Skeletal muscle tissue (tissue), 3 donors: ENCODE measurements at regions not wholly inside any gene's neighbourhood (a gene's known extent, or its start where the extent isn't known, plus 50 kb on each side); places are given as distances from the start of the nearest gene placed in this dataset.

ENCODE experiments used
- H3K27ac ChIP-seq: one replicate; pipeline ENCODE4 v1.7.0; 2013; ENCODE audit warnings: mild to moderate bottlenecking, low read depth, low read length, inconsistent platforms
- H3K27me3 ChIP-seq, 3 donors: one replicate each; pipeline ENCODE4 v1.7.0; 2013; ENCODE audit warnings: low read length in 3 of 3; ENCODE audit not compliant: control insufficient read depth in 3 of 3, insufficient read depth in 3 of 3
- H3K36me3 ChIP-seq, 3 donors: one replicate each; pipeline ENCODE4 v1.7.0; 2013; ENCODE audit warnings: low read length in 3 of 3; ENCODE audit not compliant: control insufficient read depth in 3 of 3, insufficient read depth in 3 of 3
- H3K4me1 ChIP-seq, 3 donors: one replicate each; pipeline ENCODE4 v1.7.0; 2013; ENCODE audit warnings: low read length in 3 of 3, mild to moderate bottlenecking in 3 of 3; ENCODE audit not compliant: control insufficient read depth in 3 of 3, insufficient read depth in 3 of 3
- H3K4me3 ChIP-seq, 3 donors: one replicate each; pipeline ENCODE4 v1.7.0; 2013; ENCODE audit warnings: low read length in 3 of 3
- H3K9ac ChIP-seq, 3 donors: one replicate each; pipeline ENCODE4 v1.7.0; 2013; ENCODE audit warnings: low read length in 3 of 3, mild to moderate bottlenecking in 3 of 3, moderate library complexity in 2 of 3, low read depth in 1 of 3
- H3K9me3 ChIP-seq, 3 donors: one replicate each; pipeline ENCODE4 v1.7.0; 2013; ENCODE audit warnings: low read length in 3 of 3; ENCODE audit not compliant: control insufficient read depth in 3 of 3
- donor health status: Osteomylitis.

DNA sequence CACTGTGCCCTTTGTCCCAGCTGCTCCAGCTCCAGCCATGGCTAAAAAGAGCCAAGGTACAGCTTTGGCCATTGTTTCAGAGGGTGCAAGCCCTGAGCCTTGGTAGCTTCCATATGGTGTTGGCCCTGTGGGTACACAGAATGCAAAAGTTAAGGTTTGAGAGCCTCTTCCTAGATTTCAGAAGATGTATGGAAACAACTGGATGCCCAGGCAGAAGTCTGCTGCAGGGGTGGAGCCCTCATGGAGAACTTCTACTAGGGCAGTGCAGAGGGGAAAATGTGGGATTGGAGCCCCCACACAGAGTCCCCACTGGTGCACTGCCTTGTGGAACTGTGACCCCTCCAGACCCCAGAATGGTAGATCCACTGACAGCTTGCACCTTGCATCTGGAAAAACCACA lies 70.9 kb upstream of the MSX1 start:
- H3K27ac ChIP-seq, result no peak overlapping the region
- H3K27me3 ChIP-seq, result peaks cover 0 to 3% (median 0%) of the 10 kb centered on the region in 3 donors
- no peaks in the 10 kb centered on the region for H3K4me1 ChIP-seq

DNA sequence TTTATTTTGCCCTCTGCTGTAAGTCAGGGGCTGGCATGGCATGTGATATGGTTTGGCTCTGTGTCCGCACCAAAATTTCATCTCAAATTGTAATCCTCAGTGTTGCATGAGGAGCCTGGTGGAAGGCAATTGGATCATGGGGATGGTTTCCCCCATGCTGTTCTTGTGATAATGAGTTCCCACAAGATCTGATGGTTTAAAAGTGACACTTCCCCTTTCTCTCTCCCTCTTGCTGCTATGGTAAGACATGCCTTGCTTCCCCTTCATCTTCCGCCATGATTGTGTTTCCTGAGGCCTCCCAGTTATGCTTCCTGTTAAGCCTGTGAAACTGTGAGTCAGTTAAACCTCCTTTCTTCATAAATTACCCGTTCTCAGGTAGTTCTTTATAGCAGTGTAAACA lies 72.0 kb upstream of the MSX1 start:
- no peaks in the 10 kb centered on the region for H3K36me3 ChIP-seq
- peaks cover 0 to 3% (median 0%) of the 10 kb centered on the region in 3 donors for H3K27me3 ChIP-seq
- no peak overlapping the region for H3K4me3 ChIP-seq
- peaks cover 0 to 7% (median 0%) of the 10 kb centered on the region in 3 donors for H3K9me3 ChIP-seq
- H3K27ac ChIP-seq, result no peak overlapping the region
- H3K9ac ChIP-seq, result no peak overlapping the region
- H3K4me1 ChIP-seq, result no peaks in the 10 kb centered on the region

More for the DNA sequence above, 70.9 kb upstream of the MSX1 start:
- H3K9ac ChIP-seq, result no peak overlapping the region
- no peak overlapping the region for H3K4me3 ChIP-seq
- no peaks in the 10 kb centered on the region for H3K36me3 ChIP-seq
- peaks cover 0 to 7% (median 0%) of the 10 kb centered on the region in 3 donors for H3K9me3 ChIP-seq

DNA sequence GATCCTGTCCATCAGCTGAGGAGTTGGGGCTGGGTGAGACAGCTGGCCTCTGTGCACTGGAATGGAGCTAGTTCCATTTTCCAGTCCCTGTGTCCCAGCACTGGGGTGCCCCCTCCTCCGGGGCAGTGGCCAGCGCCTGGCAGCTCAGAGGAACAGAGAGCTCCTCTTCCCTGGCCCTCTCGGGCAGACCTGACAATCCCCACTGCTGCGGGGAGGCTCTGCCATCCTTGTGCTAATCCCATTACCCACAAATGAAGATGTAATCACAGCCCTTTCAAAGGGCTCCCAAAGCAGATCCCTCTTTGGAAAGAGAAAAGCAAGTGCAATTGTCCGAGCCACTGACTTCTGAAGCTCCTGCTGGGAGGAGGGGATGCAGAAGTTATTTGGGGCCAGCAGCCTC lies 75.1 kb upstream of the MSX1 start:
- Histone ChIP-seq H3K36me3 (no peaks in the 10 kb centered on the region), H3K27ac (no peak overlapping the region), H3K4me1 (no peaks in the 10 kb centered on the region), H3K9ac (no peak overlapping the region), H3K9me3 (peaks cover 0 to 9% (median 3%) of the 10 kb centered on the region in 3 donors), H3K4me3 (no peak overlapping the region), H3K27me3 (no peaks in the 10 kb centered on the region)

DNA sequence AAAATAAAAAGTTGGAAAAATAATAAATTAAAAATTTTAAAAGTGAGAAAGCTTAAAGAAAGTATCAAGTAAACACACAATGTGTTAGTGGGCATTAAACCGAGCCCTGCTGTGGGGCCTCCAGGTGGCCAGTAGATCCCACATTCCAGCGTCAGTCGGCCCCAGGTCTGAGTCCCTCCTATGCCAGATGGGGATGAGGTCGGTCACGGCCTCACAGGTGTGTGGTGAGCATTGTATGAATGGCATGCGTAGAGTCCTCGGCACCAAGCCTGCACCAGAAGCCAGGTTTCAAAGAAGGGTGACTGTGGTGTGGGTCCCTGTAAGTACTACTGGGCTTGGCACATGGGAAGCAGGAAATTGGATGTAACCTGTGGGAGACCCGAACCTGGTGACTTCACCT lies 75.6 kb upstream of the MSX1 start:
- no peak overlapping the region for H3K4me3 ChIP-seq
- no peaks in the 10 kb centered on the region for H3K27me3 ChIP-seq
- H3K9me3 ChIP-seq, result peaks cover 0 to 8% (median 3%) of the 10 kb centered on the region in 3 donors
- no peak overlapping the region for H3K27ac ChIP-seq
- no peaks in the 10 kb centered on the region for H3K36me3 ChIP-seq
- H3K4me1 ChIP-seq, result no peaks in the 10 kb centered on the region
- H3K9ac ChIP-seq, result no peak overlapping the region

DNA sequence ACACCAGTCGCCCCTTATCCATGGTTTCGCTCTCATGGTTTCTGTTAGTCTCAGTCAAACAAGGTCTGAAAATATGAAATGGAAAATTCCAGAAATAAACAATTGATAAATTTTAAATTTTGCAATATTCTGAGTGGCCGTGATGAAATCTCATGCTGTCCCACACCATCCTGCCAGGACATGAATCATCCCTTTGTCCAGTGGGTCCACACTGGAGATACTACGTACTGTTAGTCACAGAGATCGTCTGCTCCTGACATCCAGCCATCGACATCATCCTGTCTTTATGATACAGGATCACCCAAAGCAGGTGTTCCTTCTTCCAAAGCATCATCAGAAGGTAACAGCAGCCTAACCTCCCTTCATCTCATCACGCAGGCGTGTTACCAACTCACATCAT lies 76.5 kb upstream of the MSX1 start:
- H3K9ac ChIP-seq, result no peak overlapping the region
- no peaks in the 10 kb centered on the region for H3K27me3 ChIP-seq
- H3K36me3 ChIP-seq, result no peaks in the 10 kb centered on the region
- H3K4me3 ChIP-seq, result no peak overlapping the region
- peaks cover 0 to 3% (median 2%) of the 10 kb centered on the region in 3 donors for H3K9me3 ChIP-seq
- H3K4me1 ChIP-seq, result no peaks in the 10 kb centered on the region
- H3K27ac ChIP-seq, result no peak overlapping the region

DNA sequence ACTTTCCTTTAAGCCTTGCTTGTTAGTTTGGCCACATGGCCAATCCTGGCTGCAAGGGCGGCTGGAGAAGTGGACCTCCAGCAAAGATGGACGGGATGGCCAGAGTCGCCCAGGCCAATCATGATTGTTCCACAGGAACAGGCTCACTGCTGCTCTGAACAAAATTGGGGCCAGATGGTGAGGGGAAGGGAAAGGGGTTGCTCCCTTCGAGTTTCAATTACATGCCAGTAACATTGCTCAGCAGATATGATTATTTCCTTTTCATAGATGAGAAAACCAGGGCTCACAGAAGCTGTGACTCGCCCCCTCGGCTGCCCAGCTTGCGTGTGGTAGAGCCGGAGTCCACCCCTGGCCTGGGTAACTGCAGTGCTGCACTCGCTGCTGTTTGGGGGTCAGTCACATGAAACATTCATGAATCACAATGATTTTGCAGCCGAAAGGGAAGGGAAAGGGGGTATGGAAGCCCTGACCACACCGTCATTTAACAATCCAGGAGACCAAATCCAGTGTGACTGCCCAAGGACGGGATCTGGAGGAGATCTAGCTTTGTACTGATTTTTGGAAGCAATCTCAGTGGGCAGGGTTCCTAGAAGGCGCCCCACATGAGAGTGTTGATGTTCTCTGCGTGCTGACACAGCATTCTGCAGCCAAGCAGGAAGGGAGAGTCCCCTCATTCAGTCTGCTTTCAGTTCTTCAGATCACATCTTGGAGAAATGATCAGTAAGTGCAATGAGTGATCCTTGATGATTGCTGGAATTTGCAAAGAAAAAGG lies 77.3 kb upstream of the MSX1 start:
- Histone ChIP-seq H3K4me3 (peak overlapping the region in 1 of 3 donors; percentile 14), H3K27ac (no peak overlapping the region), H3K36me3 (no peaks in the 10 kb centered on the region), H3K9ac (no peak overlapping the region), H3K4me1 (no peaks in the 10 kb centered on the region), H3K9me3 (peaks cover 0 to 3% (median 2%) of the 10 kb centered on the region in 3 donors), H3K27me3 (no peaks in the 10 kb centered on the region)

DNA sequence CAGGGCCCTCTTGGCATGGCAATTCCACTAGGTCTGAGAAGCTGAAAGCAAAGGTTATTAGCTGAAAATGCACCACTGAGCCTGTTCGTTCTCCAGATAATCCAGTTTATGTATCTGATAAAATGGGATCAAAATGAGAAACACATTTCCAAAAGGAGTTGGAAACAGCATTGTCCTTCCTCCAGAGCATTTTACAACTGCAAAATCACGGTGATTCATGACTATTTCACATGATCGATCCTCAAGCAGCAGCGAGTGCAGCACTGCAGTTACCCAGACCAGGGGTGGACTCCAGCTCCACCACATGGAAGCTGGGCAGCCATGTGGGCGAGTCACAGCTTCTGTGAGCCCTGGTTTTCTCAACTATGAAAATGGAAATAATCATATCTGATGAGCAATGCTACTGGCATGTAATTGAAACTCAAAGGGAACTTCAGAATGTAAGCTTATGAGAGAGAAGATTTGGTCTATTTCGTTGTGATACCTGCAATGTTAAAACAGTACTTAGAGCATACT lies 78.7 kb upstream of the MSX1 start:
- no peak overlapping the region for H3K27ac ChIP-seq
- H3K4me3 ChIP-seq, result no peak overlapping the region
- H3K36me3 ChIP-seq, result no peaks in the 10 kb centered on the region
- H3K4me1 ChIP-seq, result no peaks in the 10 kb centered on the region
- peaks cover 0 to 5% (median 0%) of the 10 kb centered on the region in 3 donors for H3K27me3 ChIP-seq
- peaks cover 0 to 3% (median 2%) of the 10 kb centered on the region in 3 donors for H3K9me3 ChIP-seq
- no peak overlapping the region for H3K9ac ChIP-seq

DNA sequence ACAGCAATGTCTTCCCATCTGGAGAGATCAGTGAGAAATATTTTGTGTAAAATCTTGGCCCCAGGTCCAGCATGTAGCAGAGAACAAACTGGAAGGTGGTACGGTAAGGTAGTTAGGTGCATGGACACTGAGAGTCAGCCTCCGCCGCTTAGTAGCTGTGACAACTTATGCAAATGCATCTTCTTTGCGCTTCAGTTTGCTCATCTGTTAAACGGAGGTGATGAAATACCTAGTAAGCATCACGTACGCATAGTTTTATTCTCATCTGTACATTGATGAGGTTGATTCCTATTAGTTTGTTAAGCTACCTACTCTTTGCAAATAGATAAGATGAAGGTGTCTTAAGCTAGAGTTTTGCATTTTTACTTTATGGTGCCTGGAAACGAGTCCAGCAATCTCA lies 80.0 kb upstream of the MSX1 start:
- Histone ChIP-seq H3K9ac (no peak overlapping the region), H3K9me3 (peaks cover 0 to 3% (median 2%) of the 10 kb centered on the region in 3 donors), H3K4me1 (no peaks in the 10 kb centered on the region), H3K27ac (no peak overlapping the region), H3K4me3 (no peak overlapping the region), H3K36me3 (no peaks in the 10 kb centered on the region), H3K27me3 (peaks cover 0 to 5% (median 0%) of the 10 kb centered on the region in 3 donors)

DNA sequence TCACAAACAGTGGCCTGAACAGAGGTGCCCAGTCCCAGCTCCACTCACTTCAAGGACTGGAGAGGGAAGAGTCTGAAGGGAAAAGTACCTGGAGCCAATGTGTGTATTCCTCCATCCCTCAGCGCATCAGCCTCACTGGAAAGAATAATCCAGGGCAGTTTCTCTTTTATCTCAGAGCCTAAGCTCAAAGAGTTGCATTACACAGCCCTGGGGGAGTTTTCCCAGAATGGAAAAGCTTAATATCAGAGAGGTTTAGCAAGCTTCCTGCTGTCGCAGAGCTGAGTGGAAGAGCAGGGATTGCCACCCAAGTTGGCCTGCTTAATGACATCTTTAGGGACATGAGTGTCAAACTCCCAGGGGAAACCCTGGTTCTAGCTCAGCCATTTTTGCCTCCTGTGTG lies 80.4 kb upstream of the MSX1 start:
- no peaks in the 10 kb centered on the region for H3K4me1 ChIP-seq
- peaks cover 0 to 5% (median 0%) of the 10 kb centered on the region in 3 donors for H3K27me3 ChIP-seq
- H3K4me3 ChIP-seq, result no peak overlapping the region
- H3K36me3 ChIP-seq, result no peaks in the 10 kb centered on the region
- no peak overlapping the region for H3K27ac ChIP-seq
- peaks cover 0 to 3% (median 2%) of the 10 kb centered on the region in 3 donors for H3K9me3 ChIP-seq
- H3K9ac ChIP-seq, result no peak overlapping the region

DNA sequence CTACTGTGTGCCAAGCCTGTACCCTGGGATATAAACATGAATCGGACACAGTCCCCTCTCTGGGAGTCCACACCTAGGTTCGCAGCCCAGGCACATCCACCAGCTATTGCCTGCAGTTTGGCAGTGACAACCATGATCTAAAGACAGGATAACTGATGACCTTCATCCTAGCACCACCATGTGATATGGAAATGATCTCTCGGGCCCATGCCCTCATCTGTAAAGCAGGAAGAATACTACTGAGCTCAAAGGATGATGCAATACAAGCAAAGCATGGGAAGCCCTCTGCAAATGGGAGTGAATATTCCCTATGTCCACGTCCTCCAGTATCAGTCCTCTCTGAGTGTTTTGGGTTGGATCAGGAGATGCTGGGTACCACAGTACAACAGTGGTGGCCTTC lies 80.9 kb upstream of the MSX1 start:
- Histone ChIP-seq H3K36me3 (no peaks in the 10 kb centered on the region), H3K9me3 (peaks cover 0 to 3% (median 2%) of the 10 kb centered on the region in 3 donors), H3K4me1 (no peaks in the 10 kb centered on the region), H3K27ac (no peak overlapping the region), H3K9ac (no peak overlapping the region), H3K4me3 (no peak overlapping the region), H3K27me3 (peaks cover 0 to 5% (median 0%) of the 10 kb centered on the region in 3 donors)
